Osteoblast (primary cell): ENCODE measurements at regions not wholly inside any gene's neighbourhood (a gene's known extent, or its start where the extent isn't known, plus 50 kb on each side); places are given as distances from the start of the nearest gene placed in this dataset.
"Not testable (repeated sequence)": the region's sequence is repeated elsewhere in the genome, so short reads cannot be mapped to it uniquely, and the experiment has no call there.

Source experiments
- DNase-seq: peaks from one replicate; pipeline ENCODE4 v3.0.0; 2011; ENCODE audit warnings: low spot score, mixed read lengths; ENCODE audit not compliant: insufficient read length; ENCODE audit errors: missing footprints
- H2AFZ ChIP-seq: 2 replicates; pipeline ENCODE4 v1.6.0; 2011; ENCODE audit warnings: mild to moderate bottlenecking, low read length
- H3K27ac ChIP-seq: 2 replicates; pipeline ENCODE4 v1.5.1; 2011; ENCODE audit warnings: mild to moderate bottlenecking, low read depth, low read length, moderate library complexity
- H3K27me3 ChIP-seq: 2 replicates; pipeline ENCODE4 v1.6.0; 2012; ENCODE audit warnings: mild to moderate bottlenecking, control low read depth, inconsistent platforms, low read length, moderate library complexity; ENCODE audit not compliant: insufficient read depth
- H3K36me3 ChIP-seq: 2 replicates; pipeline ENCODE4 v1.5.1; 2011; ENCODE audit warnings: mild to moderate bottlenecking, low read length, control low read depth, moderate library complexity; ENCODE audit not compliant: insufficient read depth
- H3K4me1 ChIP-seq: 2 replicates; pipeline ENCODE4 v1.5.1; 2011; ENCODE audit warnings: mild to moderate bottlenecking, low read length, control low read depth, moderate library complexity; ENCODE audit not compliant: insufficient read depth
- H3K4me2 ChIP-seq: 2 replicates; pipeline ENCODE4 v1.6.0; 2011; ENCODE audit warnings: mild to moderate bottlenecking, low read length; ENCODE audit not compliant: insufficient read depth
- H3K4me3 ChIP-seq: fragments of 200-600 bp; sonication (generic); 3 replicates; pipeline ENCODE4 v1.5.1; 2012; ENCODE audit warnings: mild to moderate bottlenecking, low read length, inconsistent platforms; ENCODE audit not compliant: insufficient read depth
- H3K79me2 ChIP-seq: 2 replicates; pipeline ENCODE4 v1.6.0; 2012; ENCODE audit warnings: mild to moderate bottlenecking, low read length, control low read depth, inconsistent platforms; ENCODE audit not compliant: insufficient read depth
- H3K9me3 ChIP-seq: 2 replicates; pipeline ENCODE4 v1.5.1; 2011; ENCODE audit warnings: low read depth, low read length, control low read depth
- H4K20me1 ChIP-seq: 2 replicates; pipeline ENCODE4 v1.6.0; 2012; ENCODE audit warnings: mild to moderate bottlenecking, low read length, control low read depth; ENCODE audit not compliant: insufficient read depth
- CTCF ChIP-seq: IDR thresholded peaks from 2 replicates; pipeline ENCODE4 v1.5.1; 2011; ENCODE audit warnings: mild to moderate bottlenecking, low read depth, low read length, moderate library complexity; ENCODE audit errors: extremely low read depth

DNA sequence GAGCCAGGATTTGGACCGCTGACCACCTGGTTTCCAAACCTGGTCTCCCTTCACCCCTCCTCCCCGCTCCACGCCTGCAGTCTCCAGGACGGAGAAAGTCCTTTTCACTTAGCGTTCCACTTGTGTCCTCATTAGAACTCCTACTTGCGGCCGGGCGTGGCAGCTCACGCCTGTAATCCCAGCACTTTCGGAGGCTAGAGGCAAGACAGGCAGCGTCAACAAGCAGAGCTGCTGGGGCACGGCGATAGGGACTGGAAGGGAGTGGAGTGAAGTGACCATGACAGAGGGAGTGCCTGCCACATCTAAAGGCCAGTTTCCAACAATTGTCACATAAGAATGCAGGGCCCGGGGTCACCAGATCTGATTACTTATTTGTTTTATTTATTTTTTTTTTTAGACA lies 132.5 kb upstream of the NCOR2 start:
- H4K20me1 ChIP-seq = no peaks in the 10 kb centered on the region
- H3K4me3 ChIP-seq = no peak overlapping the region
- no peak for TF ChIP-seq CTCF
- no peaks in the 10 kb centered on the region for H3K36me3 ChIP-seq
- peaks cover 37% of the 10 kb centered on the region for H3K27me3 ChIP-seq
- peaks cover 18% of the 10 kb centered on the region for H3K4me1 ChIP-seq
- DNase-seq = no peak
- no peak overlapping the region for H3K27ac ChIP-seq
- H3K4me2 ChIP-seq = no peak overlapping the region
- H3K9me3 ChIP-seq = no peaks in the 10 kb centered on the region
- H3K79me2 ChIP-seq = no peaks in the 10 kb centered on the region
- no peak overlapping the region for H2AFZ ChIP-seq

- no peaks in the 10 kb centered on the region for H4K20me1 ChIP-seq
- DNase-seq = no peak
- H3K27ac ChIP-seq = peak overlapping the region; percentile 84
- no peak overlapping the region for H3K4me3 ChIP-seq
- H3K9me3 ChIP-seq = no peaks in the 10 kb centered on the region
- TF ChIP-seq CTCF = no peak
- H3K4me2 ChIP-seq = peak overlapping the region; percentile 39
- H3K27me3 ChIP-seq = peaks cover 39% of the 10 kb centered on the region
- peaks cover 21% of the 10 kb centered on the region for H3K4me1 ChIP-seq
- H3K36me3 ChIP-seq = no peaks in the 10 kb centered on the region
- no peaks in the 10 kb centered on the region for H3K79me2 ChIP-seq
- no peak overlapping the region for H2AFZ ChIP-seq
Measured at GRCh38 chr12:124698998-124699305, 131.5 kb upstream of the NCOR2 start.

DNA sequence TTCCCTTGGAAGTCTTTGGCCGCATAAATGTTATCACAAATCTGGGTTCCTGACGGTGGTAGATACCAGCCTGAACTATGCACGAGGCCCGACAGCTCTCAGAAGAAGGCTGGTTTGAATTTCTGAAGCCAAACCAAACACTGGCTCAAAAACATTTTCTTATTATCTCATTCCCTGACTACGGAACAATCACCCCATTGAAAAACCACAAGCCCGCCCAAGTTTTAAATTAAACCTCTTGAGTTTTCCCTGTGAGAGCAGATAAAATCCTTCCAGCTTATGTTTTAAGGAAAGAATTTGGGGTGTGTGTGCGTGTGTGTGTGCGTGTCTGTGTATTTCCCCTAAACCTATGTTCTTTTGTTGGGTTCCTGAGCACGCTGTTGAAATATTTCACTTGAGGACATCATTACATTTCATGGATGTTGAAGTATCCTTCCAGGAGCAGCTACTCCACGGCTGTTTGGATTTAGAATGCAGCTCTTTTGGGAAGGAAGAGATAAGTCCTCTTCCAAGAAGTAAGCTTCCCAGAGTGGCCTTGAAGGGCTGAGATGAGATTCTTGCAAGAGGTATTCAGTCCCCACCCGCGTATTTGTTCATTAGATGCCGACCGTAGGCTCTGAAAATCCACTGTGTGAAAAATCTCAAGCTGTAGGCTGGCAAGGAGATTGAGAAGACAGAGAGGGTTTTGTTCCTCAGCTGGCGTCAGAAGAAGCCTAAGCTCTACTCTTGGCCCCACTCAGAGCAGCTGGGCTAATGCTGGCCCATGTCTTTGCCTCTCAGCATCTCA lies 131.0 kb upstream of the NCOR2 start:
- peak overlapping the region; percentile 39 for H3K4me2 ChIP-seq
- H4K20me1 ChIP-seq = no peaks in the 10 kb centered on the region
- H3K79me2 ChIP-seq = no peaks in the 10 kb centered on the region
- H3K4me1 ChIP-seq = peaks cover 21% of the 10 kb centered on the region
- H3K27ac ChIP-seq = peak overlapping the region; percentile 84
- peaks cover 39% of the 10 kb centered on the region for H3K27me3 ChIP-seq
- no peak overlapping the region for H2AFZ ChIP-seq
- H3K9me3 ChIP-seq = no peaks in the 10 kb centered on the region
- no peak overlapping the region for H3K4me3 ChIP-seq
- H3K36me3 ChIP-seq = no peaks in the 10 kb centered on the region
- DNase-seq = peak; percentile 89
- no peak for TF ChIP-seq CTCF

DNA sequence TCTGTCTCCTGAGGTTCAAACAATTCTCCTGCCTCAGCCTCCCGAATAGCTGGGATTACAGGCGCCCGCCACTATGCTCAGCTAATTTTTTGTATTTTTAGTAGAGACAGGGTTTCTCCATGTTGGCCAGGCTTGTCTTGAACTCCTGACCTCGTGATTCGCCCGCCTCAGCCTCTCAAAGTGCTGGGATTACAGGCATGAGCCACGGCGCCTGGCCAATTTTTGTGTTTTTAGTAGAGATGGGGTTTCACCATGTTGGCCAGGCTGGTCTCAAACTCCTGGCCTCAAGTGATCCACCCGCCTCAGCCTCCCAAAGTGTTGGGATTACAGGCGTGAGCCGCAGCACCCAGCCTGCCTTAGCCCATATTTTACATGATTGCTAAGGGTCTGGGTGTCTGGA lies 130.3 kb upstream of the NCOR2 start:
- H3K79me2 ChIP-seq, H3K4me3 ChIP-seq, H3K9me3 ChIP-seq, DNase-seq, H4K20me1 ChIP-seq, H2AFZ ChIP-seq, H3K36me3 ChIP-seq: not testable (repeated sequence)
- H3K27me3 ChIP-seq = peaks cover 35% of the 10 kb centered on the region
- peaks cover 21% of the 10 kb centered on the region for H3K4me1 ChIP-seq
- H3K4me2 ChIP-seq = peak overlapping the region; percentile 39
- H3K27ac ChIP-seq = peak overlapping the region; percentile 84
